GM18526 (cell line): ENCODE measurements at regions not wholly inside any gene's neighbourhood (a gene's known extent, or its start where the extent isn't known, plus 50 kb on each side); places are given as distances from the start of the nearest gene placed in this dataset.

ENCODE experiments used
- POLR2A ChIP-seq: IDR thresholded peaks from 3 replicates; pipeline ENCODE4 v1.6.1; 2011; ENCODE audit not compliant: insufficient read length; ENCODE audit errors: extremely low read depth

- no peak for TF ChIP-seq POLR2A
Observed at GRCh38 chr4:153112041-153112441, 92.2 kb upstream of the TRIM2 start.

GRCh38 chr4:153113061-153113837 is 91.0 kb upstream of the TRIM2 start:
- no peak for TF ChIP-seq POLR2A

DNA sequence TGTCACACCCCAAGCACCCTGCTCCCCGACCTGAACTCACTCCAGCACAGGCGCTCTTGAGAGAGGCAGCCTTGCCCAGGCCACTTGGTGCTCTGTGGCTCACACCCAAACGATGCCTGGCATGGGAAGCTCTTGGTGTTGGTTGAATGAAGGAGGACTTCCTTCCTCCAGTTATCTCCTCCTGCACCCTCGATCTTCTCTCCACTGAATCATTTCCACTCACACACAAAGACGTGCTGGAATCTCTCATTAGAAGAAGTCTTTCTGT is 90.5 kb upstream of the TRIM2 start:
- no peak for TF ChIP-seq POLR2A

DNA sequence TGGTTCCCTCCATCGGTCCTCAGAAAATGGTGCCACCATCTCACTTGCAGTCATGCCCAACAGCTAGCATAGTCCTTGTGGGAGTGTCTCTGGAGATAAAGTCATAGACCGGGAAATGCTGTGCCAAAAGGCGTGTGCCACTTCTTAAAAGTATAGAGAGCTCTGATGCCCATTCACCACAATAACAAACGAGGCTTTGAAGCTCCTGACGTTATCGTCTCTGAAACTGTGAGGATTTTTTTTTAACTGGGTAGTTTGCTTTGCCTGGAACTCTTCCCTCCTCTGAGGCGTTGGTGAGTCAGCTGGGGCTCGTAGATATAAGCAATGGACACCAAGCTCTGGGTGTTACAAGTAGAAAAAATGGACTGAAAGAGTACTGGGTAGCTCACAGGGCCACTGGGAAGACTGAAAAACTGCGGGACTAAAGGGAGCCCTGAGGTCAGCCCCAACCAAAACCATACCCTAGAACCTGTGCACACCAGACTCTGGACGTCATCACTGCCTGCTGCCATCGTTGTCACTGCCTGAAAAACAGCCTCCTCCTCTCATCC is 89.4 kb upstream of the TRIM2 start:
- TF ChIP-seq POLR2A = no peak

DNA sequence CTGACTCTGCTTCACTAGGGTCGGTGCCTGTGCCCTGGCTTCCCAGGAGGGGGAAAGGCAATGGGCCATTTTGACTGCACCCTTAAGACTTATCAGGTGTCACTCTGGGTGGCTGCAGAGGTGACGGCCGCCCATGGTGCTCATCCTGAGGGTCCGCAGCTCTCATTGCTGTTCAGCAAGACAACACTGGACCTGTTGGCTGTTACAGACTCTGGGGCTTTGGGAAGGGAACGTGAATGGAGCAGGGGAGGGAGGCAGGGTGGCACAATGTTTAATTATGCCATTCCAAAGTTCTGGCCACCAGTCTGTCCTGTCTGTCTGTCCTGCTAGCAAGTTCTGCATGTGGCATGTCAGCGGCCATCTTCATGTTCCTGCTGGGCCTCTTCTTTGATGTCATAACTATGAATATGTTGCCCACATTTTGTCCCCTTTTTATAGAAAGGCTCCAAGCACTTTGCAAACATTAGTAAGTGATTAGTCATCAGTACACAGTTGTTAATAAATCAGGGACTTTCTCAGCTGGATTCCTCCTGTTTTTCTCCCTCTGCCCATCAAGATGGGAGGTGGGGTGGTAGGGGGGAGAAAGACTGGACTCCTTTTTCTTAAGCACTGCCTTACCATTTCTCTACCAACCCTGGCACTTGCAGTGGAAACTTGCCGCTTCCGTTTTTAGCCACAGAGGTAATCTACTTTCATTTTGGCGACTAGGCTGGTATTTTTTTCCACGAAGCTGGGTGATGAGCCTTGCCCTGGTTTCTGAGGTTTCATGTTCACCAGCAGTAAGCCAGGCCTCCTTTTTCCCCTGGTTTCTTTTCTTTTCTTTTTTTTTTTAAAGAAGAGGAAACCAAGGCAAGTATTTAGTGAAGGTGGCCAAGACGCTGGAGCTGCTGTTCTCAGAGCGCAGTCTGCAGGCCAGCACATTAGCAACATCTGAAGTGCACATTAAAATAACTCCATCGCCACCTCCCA is 88.6 kb upstream of the TRIM2 start:
- no peak for TF ChIP-seq POLR2A

- no peak for TF ChIP-seq POLR2A
Observed at GRCh38 chr4:153116291-153116680, 88.0 kb upstream of the TRIM2 start.

DNA sequence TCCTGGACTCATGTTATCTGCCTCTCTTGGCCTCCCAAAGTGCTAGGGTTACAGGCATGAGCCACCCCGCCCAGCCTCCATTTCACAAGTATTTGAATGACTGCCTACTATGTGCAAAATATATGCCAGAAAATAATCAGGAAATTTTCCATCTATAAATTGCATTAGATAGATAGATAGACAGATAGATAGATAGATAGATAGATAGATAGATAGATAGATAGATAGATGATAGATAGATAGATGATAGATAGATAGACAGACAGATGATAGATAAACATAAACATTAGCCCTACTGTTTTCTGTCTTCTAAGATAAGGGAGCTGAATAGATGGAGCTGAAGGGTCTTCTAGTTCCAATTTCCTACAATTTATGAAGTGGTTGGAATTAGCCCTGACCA is 87.4 kb upstream of the TRIM2 start:
- no peak for TF ChIP-seq POLR2A

DNA sequence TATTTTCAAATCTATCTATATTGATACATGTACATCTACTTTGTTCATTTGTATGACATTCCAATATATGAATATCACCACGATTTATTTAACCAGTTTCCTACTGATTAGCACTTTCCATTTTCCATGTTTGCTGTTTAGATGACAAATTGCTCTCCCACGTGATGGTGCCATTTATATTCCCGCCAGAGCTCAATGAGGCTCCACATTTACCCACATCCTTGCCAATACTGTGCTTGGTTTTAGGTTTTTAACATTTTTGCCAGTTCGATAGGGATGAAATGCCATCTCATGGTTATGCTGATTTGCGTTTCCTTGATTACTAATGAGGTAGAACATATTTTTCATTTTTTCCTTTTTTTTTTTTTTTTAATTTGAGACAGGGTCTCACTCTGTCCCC is 86.7 kb upstream of the TRIM2 start:
- TF ChIP-seq POLR2A = no peak

- TF ChIP-seq POLR2A = no peak
Observed at GRCh38 chr4:153119626-153120025, 84.6 kb upstream of the TRIM2 start.

DNA sequence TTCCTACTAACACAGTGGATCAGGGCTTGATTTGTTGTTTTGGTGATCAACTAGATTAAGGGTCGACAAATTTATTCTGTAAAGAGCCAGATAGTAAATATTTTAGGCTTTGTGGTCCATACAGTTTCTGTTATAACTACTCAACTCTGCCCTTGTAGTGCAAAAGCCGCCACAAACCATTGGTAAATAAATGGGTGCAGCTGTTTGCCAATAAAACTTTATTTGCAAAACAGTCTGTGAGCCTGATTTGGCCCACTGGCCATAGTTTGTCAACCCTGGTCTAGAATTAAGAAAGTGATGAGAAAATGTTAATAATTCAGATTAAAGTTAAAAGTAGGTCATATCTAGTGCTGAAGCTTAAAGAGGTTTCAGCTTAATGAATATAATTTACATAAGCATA is 84.0 kb upstream of the TRIM2 start:
- TF ChIP-seq POLR2A = no peak

GRCh38 chr4:153122855-153123254 is 81.4 kb upstream of the TRIM2 start:
- no peak for TF ChIP-seq POLR2A

GRCh38 chr4:153126137-153126536 is 78.1 kb upstream of the TRIM2 start:
- TF ChIP-seq POLR2A = no peak

- TF ChIP-seq POLR2A = no peak
Observed at GRCh38 chr4:153127760-153128494, 76.3 kb upstream of the TRIM2 start.

- no peak for TF ChIP-seq POLR2A
Observed at GRCh38 chr4:153131596-153131995, 72.6 kb upstream of the TRIM2 start.

DNA sequence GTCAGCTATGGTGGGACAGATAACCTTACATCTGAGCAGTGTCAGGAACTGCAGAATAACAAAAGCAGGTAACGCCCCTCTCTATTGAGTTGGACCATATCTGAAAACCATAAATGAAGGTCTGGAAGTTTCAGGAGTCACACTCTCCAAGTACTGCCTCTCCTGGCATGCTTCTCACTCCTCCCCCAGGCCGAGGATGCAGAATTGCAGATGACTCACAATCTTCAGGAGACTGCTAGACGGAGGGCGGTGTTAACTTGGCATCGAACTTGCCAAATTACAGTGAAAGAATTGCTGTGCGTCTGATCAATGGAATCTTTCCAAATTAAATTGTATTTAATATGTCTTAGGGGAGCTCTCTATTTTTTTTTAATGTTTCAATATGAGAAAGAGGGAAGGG is 67.1 kb upstream of the TRIM2 start:
- no peak for TF ChIP-seq POLR2A
